HG02970 (cell line): ENCODE measurements at regions not wholly inside any gene's neighbourhood (a gene's known extent, or its start where the extent isn't known, plus 50 kb on each side); places are given as distances from the start of the nearest gene placed in this dataset.
"Not testable (repeated sequence)": the region's sequence is repeated elsewhere in the genome, so short reads cannot be mapped to it uniquely, and the experiment has no call there.

Source experiments
- ATAC-seq: cut with Tn5 transposase; IDR thresholded peaks from one replicate; pipeline ENCODE4 v1.9.1; 2021; ENCODE audit warnings: mild to moderate bottlenecking, moderate library complexity, moderate number of reproducible peaks; ENCODE audit not compliant: unreplicated experiment, low FRiP score

DNA sequence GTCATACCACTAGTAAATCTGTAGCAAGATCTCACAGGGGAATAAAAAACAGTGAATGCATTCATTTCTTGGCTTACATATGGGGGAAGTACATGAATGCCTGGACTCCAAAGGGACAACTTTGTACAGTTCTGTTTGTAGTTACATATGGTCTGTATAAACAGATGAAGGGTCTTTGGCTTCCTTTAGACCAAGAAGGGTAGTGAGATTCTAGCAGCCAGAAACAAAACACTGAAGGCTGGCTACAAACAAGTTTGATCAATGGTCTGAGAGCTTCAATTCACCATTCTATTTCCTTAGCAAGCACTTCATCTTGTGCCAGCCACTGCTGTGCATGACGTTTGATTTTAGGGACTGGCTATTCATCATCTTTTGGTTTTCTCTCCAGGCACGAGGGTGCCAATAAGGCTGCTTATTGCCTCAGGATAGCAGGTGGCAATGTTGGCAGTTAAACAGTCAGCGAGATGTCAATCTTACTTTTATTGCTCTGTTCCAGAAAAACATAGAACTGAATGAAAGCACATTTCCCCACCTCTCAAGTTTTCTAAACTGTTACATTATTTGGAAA lies 313.7 kb upstream of the COL8A1 start:
- ATAC-seq: no peak

DNA sequence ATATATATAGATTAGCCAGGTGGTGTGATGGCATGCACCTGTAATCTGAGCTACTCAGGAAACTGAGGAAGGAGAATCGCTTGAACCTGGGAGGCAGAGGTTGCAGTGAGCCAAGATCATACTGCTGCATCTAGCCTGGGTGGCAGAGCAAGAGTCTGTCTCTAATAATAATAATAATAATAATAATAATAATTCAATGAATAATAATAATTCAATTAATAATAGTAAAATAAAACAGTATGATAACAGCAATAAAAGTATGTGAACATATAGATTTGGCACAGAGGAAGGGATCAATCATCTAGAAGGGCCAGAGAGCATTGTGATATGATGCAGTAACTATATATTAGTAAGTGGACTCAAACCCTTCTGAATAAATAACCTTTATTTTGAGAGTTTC lies 314.5 kb upstream of the COL8A1 start:
- ATAC-seq: no peak

GRCh38 chr3:99322551-99322950 lies 315.8 kb upstream of the COL8A1 start:
- no peak for ATAC-seq

GRCh38 chr3:99321261-99321660 lies 317.1 kb upstream of the COL8A1 start:
- no peak for ATAC-seq

DNA sequence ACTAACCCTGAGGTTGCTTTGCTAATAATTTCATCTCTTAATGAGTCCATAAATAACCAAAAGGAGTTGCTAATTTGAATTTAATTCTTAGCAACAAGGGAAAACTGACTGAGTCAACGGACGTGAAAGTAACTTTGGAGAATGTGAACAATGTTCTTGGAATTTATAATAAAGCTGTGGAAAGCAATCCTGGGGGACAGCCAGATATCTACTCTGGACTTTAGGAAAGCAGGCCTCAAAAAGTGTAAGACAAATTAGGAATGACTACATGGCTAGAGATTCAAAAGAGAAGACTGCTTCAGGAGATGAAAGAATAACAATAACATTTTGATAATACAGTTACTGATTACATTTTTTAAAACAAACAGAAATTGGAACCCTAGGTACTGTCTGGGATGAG lies 318.4 kb upstream of the COL8A1 start:
- no peak for ATAC-seq

- ATAC-seq: no peak
These were observed 318.9 kb upstream of the COL8A1 start for GRCh38 chr3:99319450-99319849.

- ATAC-seq: no peak
These were observed 321.2 kb upstream of the COL8A1 start for GRCh38 chr3:99317201-99317600.

- ATAC-seq: no peak
These were observed 322.5 kb upstream of the COL8A1 start for GRCh38 chr3:99315896-99316295.

GRCh38 chr3:99313485-99313884 lies 324.9 kb upstream of the COL8A1 start:
- no peak for ATAC-seq

- no peak for ATAC-seq
These were observed 339.7 kb upstream of the COL8A1 start for GRCh38 chr3:99298661-99299060.

- no peak for ATAC-seq
These were observed 342.6 kb upstream of the COL8A1 start for GRCh38 chr3:99295836-99296235.

DNA sequence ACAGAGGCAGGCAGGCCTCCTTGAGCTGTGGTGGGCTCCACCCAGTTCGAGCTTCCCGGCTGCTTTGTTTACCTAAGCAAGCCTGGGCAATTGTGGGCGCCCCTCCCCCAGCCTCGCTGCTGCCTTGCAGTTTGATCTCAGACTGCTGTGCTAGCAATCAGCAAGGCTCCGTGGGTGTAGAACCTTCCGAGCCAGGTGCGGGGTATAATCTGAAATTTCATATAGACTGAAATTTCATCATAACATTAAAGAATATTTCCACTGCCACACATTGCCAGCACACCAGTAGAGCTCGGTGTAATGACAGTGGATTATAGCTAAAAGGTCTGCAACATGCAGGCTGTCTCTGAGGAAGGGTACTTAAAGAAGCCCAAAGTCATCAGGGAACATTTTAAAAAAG lies 344.3 kb upstream of the COL8A1 start:
- not testable (repeated sequence) for ATAC-seq

DNA sequence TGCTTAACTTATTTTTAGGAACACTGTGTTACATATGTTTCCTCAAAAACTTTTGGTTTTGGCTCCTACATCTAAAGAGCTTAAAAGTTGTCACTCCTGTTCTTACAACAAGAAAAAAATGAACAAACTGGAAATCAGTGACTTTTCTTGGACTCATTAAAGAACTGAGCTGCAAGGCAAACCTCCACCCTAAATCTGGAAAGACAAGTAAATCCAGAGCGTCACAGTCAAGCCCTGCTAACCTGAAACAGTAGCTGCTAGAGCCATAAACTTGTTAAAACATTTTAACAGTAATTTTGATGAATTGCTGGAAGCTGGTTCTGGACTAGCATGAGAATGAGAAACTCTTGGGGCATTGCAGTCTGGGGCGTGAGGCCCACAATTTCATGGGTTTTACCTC lies 350.5 kb upstream of the COL8A1 start:
- ATAC-seq: no peak

DNA sequence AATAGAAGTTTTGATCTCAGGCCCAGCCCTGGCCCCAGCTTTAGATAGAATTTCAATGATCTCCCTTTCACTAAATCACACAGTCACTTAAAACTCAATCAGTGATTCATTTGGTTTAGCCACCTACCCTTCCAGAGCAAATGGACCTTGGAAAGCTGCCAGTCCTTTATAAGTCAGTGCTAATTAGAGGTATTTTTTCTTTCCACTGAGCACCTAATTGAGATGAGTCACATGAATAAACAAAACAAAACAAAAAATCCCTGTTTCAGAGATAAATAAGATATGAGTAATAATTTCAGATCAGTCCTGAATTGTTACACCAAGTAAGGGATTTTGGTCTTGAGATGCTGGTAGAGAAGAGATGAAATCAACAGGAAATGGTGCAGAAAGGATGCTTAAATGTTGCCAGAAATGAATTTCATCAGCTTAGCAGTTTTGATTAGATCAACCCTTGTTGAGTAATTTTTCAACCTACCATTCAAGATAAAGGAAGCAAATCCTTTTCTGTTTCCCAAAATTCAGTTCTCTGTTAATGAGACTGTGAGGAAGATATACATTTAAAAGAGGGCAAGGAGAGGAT lies 352.0 kb upstream of the COL8A1 start:
- ATAC-seq: no peak

- ATAC-seq: no peak
These were observed 368.3 kb upstream of the DCBLD2 start for GRCh38 chr3:99269606-99270351.

GRCh38 chr3:99256788-99257187 lies 355.3 kb upstream of the DCBLD2 start:
- ATAC-seq: no peak

DNA sequence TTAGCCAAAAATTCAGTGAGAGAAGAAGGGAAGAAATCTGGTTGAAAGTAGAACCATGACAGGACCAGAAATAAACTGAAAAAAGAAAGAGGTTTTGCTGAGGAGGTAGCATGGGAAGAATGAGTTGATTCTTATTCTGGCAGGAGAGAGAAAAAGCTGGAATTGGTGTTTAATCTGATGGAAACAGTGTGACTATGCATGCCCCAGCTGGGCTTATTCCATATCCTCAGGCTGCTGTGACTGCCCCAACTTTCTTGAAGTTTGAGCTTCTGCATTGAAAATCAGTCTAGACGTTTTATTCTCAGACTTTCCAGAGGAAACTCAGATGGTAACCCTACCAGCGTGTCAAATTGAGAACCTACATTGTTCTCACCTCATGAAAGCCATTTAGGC lies 352.5 kb upstream of the DCBLD2 start:
- no peak for ATAC-seq

GRCh38 chr3:99250821-99251355 lies 349.4 kb upstream of the DCBLD2 start:
- no peak for ATAC-seq

DNA sequence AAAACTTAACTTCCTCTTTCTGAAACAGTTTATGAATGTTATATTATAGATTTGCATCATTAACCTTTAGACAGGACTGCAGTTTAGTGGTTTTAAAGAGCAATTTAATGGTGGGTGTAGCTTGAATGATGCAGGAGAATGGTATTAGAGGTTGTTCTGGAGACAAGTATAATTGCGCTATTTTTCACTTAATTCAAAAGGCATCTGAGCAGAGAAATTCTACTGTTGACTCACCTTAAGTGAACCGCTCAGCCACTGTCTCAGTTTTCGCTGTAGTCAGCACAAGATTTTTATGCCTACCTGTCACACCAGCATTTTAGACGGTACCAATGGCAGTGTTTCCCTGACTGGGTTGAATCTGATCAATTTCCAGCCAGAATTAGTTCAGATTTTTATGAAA lies 348.8 kb upstream of the DCBLD2 start:
- ATAC-seq: no peak

DNA sequence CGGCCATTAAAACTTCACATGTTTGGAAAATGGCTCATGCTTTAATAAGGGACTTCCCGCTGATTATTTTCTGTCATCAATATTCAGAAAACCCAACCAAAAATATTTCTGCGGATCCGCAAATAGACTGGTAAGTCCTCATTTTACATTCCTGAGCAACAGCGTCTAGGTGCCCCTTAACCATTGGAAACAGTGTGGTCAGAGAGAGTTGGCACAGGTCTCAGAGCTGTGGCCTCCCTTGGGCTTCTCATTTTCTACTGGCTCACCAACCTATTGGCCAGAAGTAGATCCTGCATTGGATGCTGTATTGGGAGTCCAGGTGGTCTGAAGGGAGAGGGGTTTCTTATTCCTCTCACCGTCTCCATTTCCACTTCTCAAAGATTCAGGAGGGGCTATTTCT lies 348.1 kb upstream of the DCBLD2 start:
- no peak for ATAC-seq

- no peak for ATAC-seq
These were observed 347.4 kb upstream of the DCBLD2 start for GRCh38 chr3:99248913-99249312.

GRCh38 chr3:99248130-99248529 lies 346.6 kb upstream of the DCBLD2 start:
- ATAC-seq: no peak
